Tongue (tissue), 1 donor: ENCODE measurements at regions not wholly inside any gene's neighbourhood (a gene's known extent, or its start where the extent isn't known, plus 50 kb on each side); places are given as distances from the start of the nearest gene placed in this dataset. TPM values are rescaled to one million over a fixed set of nuclear protein-coding genes. Genes with fewer than 3 reads are reported as not detected.

Source experiments
- small RNA-seq: library from RNA; depleted of rRNA; stranded (forward); fragments of <200 nt; gene quantifications from one replicate; pipeline ENCODE3, GENCODE V24; 2014; ENCODE audit warnings: low replicate concordance

Small RNA genes lying in the stretch of these regions (small RNA-seq; reads per million reads assigned to genes)
- gene RNU6-657P, result not detected
